Keratinocyte (primary cell): ENCODE measurements at regions not wholly inside any gene's neighbourhood (a gene's known extent, or its start where the extent isn't known, plus 50 kb on each side); places are given as distances from the start of the nearest gene placed in this dataset.

ENCODE experiments used
- EZH2 ChIP-seq: IDR thresholded peaks from one replicate; pipeline ENCODE4 v1.6.1; 2012; ENCODE audit warnings: inconsistent platforms, mild to moderate bottlenecking, low read length, moderate library complexity
- TF ChIP-seq, protein P1 (sequence below), 3 experiments: IDR thresholded peaks in 1 of 3; conservative IDR thresholded peaks in 1 of 3; optimal IDR thresholded peaks in 1 of 3; 2 replicates in 2 of 3; 3 replicates in 1 of 3; pipeline versions ENCODE3 to v1.5.1; 2011; ENCODE audit warnings: low read length in 3 of 3, mild to moderate bottlenecking in 3 of 3, moderate library complexity in 2 of 3, control low read depth in 1 of 3, inconsistent platforms in 1 of 3; ENCODE audit not compliant: insufficient read depth in 2 of 3; ENCODE audit errors: extremely low read depth in 1 of 3

DNA sequence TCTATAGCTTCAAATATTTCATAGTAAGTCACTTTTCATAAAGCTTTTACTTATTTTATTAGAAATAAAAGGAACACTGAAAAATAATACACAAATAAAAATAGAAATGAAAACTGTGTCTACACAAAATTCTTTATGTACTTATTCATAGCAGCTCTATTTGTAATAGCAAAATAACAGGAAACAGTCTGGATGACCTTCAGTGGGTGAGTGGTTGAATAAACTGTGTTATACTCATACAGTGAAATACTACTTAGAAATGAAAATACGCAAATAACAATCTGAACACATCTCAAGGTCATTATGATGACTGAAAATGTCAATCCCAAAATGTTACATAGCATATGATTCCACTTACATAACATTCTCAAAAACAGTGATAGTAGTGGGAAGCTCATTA lies 138.7 kb upstream of the PCLO start:
- TF ChIP-seq, protein P1, sequence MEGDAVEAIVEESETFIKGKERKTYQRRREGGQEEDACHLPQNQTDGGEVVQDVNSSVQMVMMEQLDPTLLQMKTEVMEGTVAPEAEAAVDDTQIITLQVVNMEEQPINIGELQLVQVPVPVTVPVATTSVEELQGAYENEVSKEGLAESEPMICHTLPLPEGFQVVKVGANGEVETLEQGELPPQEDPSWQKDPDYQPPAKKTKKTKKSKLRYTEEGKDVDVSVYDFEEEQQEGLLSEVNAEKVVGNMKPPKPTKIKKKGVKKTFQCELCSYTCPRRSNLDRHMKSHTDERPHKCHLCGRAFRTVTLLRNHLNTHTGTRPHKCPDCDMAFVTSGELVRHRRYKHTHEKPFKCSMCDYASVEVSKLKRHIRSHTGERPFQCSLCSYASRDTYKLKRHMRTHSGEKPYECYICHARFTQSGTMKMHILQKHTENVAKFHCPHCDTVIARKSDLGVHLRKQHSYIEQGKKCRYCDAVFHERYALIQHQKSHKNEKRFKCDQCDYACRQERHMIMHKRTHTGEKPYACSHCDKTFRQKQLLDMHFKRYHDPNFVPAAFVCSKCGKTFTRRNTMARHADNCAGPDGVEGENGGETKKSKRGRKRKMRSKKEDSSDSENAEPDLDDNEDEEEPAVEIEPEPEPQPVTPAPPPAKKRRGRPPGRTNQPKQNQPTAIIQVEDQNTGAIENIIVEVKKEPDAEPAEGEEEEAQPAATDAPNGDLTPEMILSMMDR (optimal IDR thresholded peaks at IDR 0.05 in 1 of 3, IDR thresholded peaks at IDR 0.05 in 1 of 3, conservative IDR thresholded peaks at IDR 0.05 in 1 of 3; ENCODE audit: extremely low read depth in 1 of 3, insufficient read depth in 2 of 3, low read length in 3 of 3): no peak
- no peak for TF ChIP-seq EZH2
